Ascending aorta (tissue), 2 donors: ENCODE measurements at regions not wholly inside any gene's neighbourhood (a gene's known extent, or its start where the extent isn't known, plus 50 kb on each side); places are given as distances from the start of the nearest gene placed in this dataset.

Experiments used
- DNase-seq, 2 donors: peaks; one replicate each; pipeline ENCODE4 v3.0.0-alpha.2; 2019; ENCODE audit warnings: low spot score in 2 of 2
- H3K27ac ChIP-seq, 2 donors: fragments of 200-600 bp; sonication (generic); one replicate each; pipeline ENCODE4 v1.5.1; 2016 to 2017; ENCODE audit warnings: mild to moderate bottlenecking in 1 of 2
- H3K27me3 ChIP-seq: fragments of 200-600 bp; sonication (generic); one replicate; pipeline ENCODE4 v1.5.1; 2017
- H3K36me3 ChIP-seq, 2 donors: fragments of 200-600 bp; sonication (generic); one replicate each; pipeline ENCODE4 v1.5.1; 2016
- H3K4me1 ChIP-seq, 2 donors: fragments of 200-600 bp; sonication (generic); one replicate each; pipeline ENCODE4 v1.5.1; 2016 to 2017; ENCODE audit warnings: mild to moderate bottlenecking in 1 of 2
- H3K4me3 ChIP-seq, 2 donors: fragments of 200-600 bp; sonication (generic); one replicate each; pipeline ENCODE4 v1.5.1; 2016 to 2017; ENCODE audit warnings: mild to moderate bottlenecking in 1 of 2
- H3K9me3 ChIP-seq, 2 donors: fragments of 200-600 bp; sonication (generic); one replicate each; pipeline ENCODE4 v1.5.1; 2016
- intact Hi-C: fragments of 100-400 bp; cut with DNase I; formaldehyde crosslinking; loops from one replicate; pipeline ENCODE4 v1.15.1; 2023
- TF ChIP-seq, protein P1 (sequence below), 3 experiments: fragments of 200-600 bp in 2 of 3; fragments of 450-650 bp in 1 of 3; sonication (generic) in 2 of 3; IDR thresholded peaks; one replicate each; pipeline ENCODE4 v1.5.1; 2016 to 2019; ENCODE audit warnings: antibody characterized with exemption in 3 of 3, mild to moderate bottlenecking in 1 of 3, moderate library complexity in 1 of 3

DNA sequence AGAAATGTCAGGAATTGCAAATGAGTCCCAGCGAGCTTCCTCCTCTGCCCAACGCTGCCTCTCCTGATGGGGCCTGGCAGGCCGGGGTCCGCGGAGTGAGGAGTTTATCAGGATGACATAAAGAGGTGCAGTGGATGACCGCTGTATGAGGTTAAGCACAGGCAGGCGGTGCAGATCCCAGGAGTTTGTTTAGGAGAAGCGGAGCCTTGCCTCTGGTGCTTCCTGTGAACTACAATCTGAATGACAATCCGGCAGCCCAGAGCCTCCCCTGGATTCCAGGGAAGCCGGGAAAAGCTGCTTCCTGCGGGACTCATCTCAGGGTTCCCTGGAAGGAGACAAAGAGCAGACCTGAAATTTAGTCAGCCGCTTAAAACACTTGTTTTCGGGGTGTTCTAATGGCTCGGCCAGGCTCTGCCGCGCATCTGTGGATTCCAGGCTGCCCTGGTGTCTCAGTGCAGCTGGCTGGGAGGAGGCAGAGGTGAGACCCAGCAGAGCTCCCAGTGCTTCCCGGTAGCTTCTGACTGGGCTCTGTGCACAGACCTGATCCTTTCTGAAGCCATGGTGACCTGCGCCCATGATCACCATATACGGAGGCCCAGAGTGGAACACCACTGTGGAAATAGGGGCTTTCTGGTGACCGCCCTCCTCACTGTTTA lies 69.8 kb upstream of the IRX4 start:
- intact Hi-C loops, result no loop called here
- no peak overlapping the region for H3K4me3 ChIP-seq
- no peak for DNase-seq
- TF ChIP-seq, protein P1, sequence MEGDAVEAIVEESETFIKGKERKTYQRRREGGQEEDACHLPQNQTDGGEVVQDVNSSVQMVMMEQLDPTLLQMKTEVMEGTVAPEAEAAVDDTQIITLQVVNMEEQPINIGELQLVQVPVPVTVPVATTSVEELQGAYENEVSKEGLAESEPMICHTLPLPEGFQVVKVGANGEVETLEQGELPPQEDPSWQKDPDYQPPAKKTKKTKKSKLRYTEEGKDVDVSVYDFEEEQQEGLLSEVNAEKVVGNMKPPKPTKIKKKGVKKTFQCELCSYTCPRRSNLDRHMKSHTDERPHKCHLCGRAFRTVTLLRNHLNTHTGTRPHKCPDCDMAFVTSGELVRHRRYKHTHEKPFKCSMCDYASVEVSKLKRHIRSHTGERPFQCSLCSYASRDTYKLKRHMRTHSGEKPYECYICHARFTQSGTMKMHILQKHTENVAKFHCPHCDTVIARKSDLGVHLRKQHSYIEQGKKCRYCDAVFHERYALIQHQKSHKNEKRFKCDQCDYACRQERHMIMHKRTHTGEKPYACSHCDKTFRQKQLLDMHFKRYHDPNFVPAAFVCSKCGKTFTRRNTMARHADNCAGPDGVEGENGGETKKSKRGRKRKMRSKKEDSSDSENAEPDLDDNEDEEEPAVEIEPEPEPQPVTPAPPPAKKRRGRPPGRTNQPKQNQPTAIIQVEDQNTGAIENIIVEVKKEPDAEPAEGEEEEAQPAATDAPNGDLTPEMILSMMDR (IDR thresholded peaks at IDR 0.05), result no peak
- H3K27me3 ChIP-seq, result no peaks in the 10 kb centered on the region
- no peak overlapping the region for H3K27ac ChIP-seq
- no peaks in the 10 kb centered on the region for H3K9me3 ChIP-seq
- no peaks in the 10 kb centered on the region for H3K36me3 ChIP-seq
- no peaks in the 10 kb centered on the region for H3K4me1 ChIP-seq

- TF ChIP-seq, protein P1 (IDR thresholded peaks at IDR 0.05), result no peak
- Histone ChIP-seq H3K9me3 (no peaks in the 10 kb centered on the region), H3K27ac (no peak overlapping the region), H3K27me3 (no peaks in the 10 kb centered on the region), H3K4me1 (no peaks in the 10 kb centered on the region), H3K4me3 (no peak overlapping the region), H3K36me3 (no peaks in the 10 kb centered on the region)
- intact Hi-C loops, result no loop called here
- no peak for DNase-seq
These were observed 69.3 kb upstream of the IRX4 start for GRCh38 chr5:1952021-1952420.

DNA sequence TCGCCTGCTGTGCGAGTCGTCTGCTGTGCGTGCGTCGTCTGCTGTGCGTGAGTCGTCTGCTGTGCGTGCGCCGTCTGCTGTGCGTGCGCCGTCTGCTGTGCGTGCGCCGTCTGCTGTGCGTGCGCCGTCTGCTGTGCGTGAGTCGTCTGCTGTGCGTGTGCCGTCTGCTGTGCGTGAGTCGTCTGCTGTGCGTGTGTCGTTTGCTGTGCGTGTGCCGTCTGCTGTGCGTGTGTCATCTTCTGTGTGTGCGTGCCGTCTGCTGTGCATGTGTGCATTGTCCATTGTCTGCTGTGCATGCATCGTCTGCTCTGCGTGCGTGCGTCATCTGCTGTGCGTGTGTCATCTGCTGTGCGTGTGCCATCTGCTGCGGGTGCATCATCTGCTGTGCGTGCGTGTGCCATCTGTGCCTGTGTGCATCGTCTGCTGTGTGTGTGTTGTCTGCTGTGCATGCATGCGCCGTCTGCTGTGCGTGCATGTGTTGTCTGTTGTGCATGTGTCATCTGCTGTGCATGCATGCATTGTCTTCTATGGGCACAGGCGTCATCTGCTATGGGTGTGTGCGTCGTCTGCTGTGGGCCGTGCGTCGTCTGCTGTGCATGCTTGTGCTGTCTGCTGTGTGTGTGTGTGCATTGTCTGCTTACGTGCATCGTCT lies 68.6 kb upstream of the IRX4 start:
- no peak overlapping the region for H3K4me3 ChIP-seq
- intact Hi-C loops, result no loop called here
- TF ChIP-seq, protein P1 (IDR thresholded peaks at IDR 0.05), result no peak
- no peaks in the 10 kb centered on the region for H3K27me3 ChIP-seq
- no peak for DNase-seq
- H3K36me3 ChIP-seq, result no peaks in the 10 kb centered on the region
- H3K9me3 ChIP-seq, result no peaks in the 10 kb centered on the region
- H3K27ac ChIP-seq, result no peak overlapping the region
- H3K4me1 ChIP-seq, result no peaks in the 10 kb centered on the region

GRCh38 chr5:1950708-1951103 lies 68.0 kb upstream of the IRX4 start:
- TF ChIP-seq, protein P1 (IDR thresholded peaks at IDR 0.05), result no peak
- H3K36me3 ChIP-seq, result no peaks in the 10 kb centered on the region
- DNase-seq, result no peak
- intact Hi-C loops, result no loop called here
- no peaks in the 10 kb centered on the region for H3K27me3 ChIP-seq
- H3K9me3 ChIP-seq, result no peaks in the 10 kb centered on the region
- no peak overlapping the region for H3K4me3 ChIP-seq
- no peak overlapping the region for H3K27ac ChIP-seq
- no peaks in the 10 kb centered on the region for H3K4me1 ChIP-seq

GRCh38 chr5:1950096-1950707 lies 67.5 kb upstream of the IRX4 start:
- no peak overlapping the region for H3K4me3 ChIP-seq
- no peaks in the 10 kb centered on the region for H3K36me3 ChIP-seq
- no peaks in the 10 kb centered on the region for H3K9me3 ChIP-seq
- H3K4me1 ChIP-seq, result no peaks in the 10 kb centered on the region
- H3K27ac ChIP-seq, result no peak overlapping the region
- no peaks in the 10 kb centered on the region for H3K27me3 ChIP-seq
- TF ChIP-seq, protein P1 (IDR thresholded peaks at IDR 0.05), result no peak
- intact Hi-C loops, result no loop called here
- no peak for DNase-seq
